ENCODE measurements at regions not wholly inside any gene's neighbourhood (a gene's known extent, or its start where the extent isn't known, plus 50 kb on each side); places are given as distances from the start of the nearest gene placed in this dataset.

DNA sequence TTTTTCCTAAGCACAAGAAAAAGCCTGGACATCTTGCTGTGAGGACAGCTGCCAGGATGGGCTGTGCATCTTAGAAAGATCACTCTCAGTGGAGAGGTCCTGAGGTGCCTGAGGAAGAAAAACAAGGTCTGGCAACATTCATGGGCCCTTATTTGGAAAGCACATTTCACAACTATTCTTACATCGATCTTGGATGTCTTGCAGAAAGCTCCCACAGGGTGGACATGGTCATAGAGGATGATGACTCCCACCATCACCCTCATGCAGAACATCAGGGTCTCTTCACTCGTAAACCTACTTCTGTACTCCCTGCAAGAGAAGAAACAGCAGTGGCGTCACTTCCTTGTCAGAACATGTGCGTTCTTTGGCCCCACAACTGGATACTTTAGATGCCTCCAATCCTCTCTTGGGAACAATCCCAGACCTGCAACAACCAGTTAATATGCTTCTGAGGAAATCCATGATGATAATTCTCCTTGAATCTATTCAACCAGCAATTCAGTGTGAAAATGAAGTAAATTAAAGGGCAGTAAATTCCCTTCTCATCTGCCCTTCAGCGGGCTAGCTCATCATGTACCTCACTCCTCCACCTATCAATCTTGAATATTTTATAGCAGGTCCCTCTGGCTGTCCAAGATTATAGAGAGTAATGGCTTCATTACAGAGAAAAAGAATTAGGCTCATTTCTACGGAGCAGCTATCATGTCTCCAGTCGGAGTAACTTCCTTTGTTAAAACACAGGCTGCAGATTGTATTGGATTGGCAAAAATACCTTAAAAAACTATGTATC lies 106.2 kb downstream of the CYRIA start:
- no peak for TF ChIP-seq POLR2A (IDR thresholded peaks at IDR 0.05)
- TF ChIP-seq, protein P1, sequence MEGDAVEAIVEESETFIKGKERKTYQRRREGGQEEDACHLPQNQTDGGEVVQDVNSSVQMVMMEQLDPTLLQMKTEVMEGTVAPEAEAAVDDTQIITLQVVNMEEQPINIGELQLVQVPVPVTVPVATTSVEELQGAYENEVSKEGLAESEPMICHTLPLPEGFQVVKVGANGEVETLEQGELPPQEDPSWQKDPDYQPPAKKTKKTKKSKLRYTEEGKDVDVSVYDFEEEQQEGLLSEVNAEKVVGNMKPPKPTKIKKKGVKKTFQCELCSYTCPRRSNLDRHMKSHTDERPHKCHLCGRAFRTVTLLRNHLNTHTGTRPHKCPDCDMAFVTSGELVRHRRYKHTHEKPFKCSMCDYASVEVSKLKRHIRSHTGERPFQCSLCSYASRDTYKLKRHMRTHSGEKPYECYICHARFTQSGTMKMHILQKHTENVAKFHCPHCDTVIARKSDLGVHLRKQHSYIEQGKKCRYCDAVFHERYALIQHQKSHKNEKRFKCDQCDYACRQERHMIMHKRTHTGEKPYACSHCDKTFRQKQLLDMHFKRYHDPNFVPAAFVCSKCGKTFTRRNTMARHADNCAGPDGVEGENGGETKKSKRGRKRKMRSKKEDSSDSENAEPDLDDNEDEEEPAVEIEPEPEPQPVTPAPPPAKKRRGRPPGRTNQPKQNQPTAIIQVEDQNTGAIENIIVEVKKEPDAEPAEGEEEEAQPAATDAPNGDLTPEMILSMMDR (IDR thresholded peaks at IDR 0.05) = no peak

Measured in thyroid gland (tissue), 4 donors.